GM21526 (cell line): ENCODE measurements at regions not wholly inside any gene's neighbourhood (a gene's known extent, or its start where the extent isn't known, plus 50 kb on each side); places are given as distances from the start of the nearest gene placed in this dataset.
"Not testable (repeated sequence)": the region's sequence is repeated elsewhere in the genome, so short reads cannot be mapped to it uniquely, and the experiment has no call there.

Experiments
- ATAC-seq: cut with Tn5 transposase; IDR thresholded peaks from one replicate; pipeline ENCODE4 v1.9.1; 2021; ENCODE audit warnings: moderate library complexity; ENCODE audit not compliant: unreplicated experiment, low FRiP score

DNA sequence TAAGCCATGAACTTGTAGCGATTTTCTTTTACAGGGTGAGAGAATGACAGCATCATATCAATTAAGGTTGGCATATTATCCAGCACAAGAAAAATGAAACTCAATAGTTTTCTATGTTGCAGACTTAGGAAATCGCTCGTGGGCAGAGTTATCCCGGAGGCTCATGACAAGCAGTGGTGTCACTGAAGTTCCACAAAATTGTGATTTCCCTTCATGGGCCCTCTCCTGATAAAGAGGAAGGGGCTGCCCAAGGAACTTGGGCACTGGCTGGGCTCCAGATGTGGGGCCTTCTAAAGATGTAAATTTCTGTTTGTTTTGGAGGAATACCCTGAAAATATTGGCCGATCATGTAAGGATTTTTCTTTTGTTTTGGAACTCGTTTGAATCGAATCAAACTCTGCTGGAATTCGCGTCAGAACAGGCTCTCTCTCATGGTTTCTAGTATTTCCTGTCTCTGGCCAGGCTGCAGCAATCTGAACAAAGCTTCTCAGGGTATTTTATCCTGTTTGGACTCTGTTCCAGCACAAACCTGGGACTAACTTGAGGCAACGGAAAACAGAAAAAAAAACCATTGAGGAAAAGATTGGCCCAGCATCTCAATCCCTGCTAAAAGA lies 340.6 kb upstream of the NRP1 start:
- ATAC-seq: no peak

DNA sequence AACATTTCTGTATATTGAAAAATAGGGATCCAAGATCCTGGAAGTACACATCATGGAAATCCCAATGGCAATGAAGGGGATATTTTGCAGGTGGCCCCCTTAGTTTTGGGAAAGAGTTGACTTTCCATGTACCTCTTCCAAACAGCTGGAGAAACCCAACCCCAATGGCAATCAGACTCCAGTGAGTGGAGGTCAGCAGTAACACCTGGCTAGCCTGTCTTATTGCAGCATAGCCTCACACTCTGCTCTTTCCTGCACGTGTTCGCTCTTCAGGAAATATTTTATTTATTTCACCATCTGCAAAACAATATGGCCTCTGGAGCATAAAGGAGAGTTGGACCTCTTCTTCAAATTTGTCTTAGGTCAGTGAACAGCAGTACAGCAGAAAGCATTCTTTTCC lies 340.0 kb upstream of the NRP1 start:
- ATAC-seq: no peak

DNA sequence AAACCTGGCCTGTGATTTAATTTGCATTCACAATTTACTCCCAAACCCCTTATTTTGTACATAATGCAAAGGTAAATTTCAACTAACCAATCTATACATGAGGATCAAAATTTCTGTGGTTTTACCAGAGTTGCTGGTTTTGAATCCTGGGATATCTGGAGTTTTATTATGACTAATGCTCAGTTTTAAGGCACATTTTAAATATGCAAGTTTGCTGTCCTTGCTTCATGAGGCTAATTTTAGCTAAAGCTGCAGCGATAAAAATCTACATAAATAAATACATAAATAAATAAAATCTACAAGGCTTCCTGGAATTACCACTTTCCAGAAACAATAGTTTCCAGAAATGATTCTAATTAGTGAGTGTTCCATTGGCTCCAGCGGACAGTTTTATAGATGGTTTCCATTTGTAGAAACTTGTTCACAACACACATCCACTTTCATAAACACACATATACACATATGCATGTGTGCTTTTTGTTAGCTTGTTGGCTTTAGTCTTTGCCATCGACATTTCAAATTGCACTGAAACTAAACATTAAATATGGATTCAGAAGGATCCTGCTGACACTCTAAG lies 339.5 kb upstream of the NRP1 start:
- ATAC-seq: no peak

DNA sequence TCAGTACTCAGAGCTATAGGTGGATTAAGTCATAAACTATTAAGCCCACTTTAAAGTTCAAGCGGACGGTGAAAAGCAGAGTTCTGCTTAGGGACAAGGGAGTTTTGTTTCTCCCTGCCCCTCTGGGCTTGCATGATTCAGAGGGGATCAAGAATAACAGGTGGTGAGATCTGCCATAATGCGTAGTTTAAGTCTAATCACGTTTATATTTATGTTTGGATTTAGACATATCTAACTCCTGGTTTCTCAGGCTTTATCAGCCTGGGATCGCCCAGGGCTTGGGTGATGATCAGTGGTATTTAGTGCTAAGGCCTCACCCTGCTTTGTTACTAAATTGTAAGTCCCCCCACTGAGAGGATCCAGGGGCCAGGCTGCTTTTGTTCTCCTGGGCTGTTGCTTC lies 335.4 kb upstream of the NRP1 start:
- ATAC-seq: no peak

DNA sequence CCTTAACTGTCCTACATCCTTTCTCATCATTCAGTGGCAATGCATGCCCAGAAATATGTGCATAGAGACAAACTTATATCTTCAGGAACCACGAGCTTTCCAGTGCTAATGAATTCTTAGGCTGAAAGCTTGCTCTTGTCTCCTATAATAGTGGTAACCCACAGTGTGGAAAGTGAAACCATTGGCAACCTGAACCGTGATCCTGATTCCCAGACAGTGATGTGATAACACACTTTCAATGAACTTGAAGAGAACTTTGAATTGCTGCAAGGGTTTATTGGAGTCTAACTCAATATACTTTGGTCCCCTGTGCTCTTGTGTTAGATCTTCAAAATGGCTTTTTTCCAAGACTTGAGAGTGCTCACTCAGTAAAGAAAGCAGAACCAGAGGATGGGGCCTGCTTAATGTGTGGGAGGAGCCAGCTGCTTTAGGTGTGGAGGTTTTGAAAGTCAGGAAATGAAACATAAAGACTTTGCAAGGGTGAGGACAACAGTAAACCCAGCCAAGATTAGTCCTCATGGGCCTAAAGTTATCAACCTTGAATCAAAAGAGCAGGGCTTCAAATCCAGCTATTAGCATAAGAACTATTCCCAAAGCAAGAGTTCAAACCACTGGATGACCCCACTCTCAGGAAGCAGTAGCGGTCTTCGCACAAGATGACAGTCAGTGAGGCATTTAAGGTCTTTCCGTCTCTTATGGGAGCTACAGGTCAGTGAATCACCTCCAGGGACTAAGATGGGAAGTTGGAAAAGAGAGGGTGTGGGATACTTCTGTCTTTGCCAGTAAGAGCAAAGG lies 332.4 kb upstream of the NRP1 start:
- no peak for ATAC-seq

DNA sequence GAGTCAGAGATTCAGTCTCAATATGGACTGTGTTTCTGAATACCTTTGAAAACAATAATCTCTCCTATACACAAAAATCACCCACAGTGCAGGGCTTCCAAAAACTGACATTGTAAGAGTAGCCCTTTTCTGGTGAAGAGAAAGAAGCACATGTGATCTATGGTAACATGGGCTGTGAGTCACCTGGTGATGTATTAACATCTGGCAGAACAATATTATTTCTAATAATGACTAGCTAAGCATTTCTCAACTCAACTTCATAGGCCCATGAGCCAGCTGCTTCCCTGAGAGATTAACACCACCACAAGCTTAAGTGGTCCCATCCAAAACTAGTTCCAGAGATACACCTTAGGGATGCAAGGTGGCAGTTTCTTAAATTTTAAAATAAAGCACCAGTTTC lies 331.0 kb upstream of the NRP1 start:
- no peak for ATAC-seq

DNA sequence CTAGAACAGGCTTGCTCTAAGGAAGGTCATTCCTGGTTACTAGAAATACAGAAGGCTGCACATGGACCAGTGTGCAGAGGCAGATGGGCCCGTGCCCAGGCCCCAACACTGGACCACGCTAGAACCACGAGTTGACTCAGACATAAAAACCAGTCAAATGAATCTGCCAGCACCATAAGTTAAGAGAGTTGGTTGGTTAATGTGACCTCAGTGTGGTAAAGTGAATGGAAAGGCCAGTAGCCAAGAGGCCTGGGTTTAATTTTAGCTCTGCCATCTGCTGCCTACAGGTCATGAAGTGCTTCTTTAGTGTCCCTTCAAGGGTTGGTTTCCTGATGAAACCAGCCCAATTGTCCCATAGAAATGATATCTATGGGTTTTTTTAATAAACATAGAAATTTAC lies 329.6 kb upstream of the NRP1 start:
- no peak for ATAC-seq

DNA sequence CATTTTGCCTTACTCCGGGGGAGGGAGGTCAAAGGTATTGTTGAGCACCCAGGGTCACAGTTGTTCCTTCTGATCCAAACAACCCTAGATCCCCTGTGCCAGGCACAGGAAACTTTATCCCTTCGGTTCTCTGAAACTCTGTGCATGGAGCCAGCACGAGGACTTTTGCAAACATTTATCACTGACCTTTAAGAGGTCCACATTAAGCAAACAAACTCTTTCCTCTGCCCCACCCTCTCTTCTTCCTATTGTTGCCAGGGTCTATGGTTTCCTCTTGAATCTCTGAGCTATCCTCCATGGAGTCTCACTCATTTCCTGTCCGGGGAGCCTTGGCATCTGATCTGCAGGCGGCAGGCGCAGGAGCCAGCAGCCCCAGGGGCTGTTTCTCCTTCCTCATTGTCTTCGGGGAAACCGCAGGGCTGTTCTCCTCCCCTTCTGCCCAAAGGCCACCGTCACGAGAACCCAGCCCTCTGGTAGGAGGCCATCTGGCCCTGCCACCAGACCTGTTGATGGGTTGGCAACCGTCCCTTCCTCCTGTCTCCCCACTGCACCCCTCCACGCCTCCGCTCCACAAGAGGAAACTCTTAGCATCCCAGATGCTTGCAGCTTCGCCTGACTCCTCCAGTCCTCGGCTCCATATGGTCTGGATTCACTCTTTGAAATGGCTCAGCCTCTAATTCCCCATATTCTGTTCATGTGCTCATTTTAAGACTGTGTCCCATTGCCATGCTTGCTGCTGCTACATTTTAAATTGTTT lies 327.3 kb upstream of the NRP1 start:
- no peak for ATAC-seq

DNA sequence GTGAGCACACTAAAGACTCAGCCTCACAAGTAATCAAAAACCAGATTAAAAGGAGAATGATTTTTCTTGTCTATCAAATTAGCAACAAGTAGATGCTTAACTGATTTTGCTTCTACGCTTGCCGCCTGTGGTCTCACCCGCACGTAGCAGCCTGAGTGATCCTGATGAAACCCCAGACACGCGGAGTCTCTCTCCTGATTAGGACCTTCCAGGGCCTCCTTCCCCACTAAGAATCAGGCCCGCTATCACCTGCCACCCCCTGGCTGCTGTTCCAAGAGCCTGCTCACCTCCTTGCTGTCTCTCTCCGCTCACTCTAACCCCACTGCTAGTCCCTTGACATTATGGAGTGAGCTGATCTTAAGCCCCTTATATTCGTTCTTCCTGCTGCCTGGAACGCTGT lies 325.9 kb upstream of the NRP1 start:
- no peak for ATAC-seq

DNA sequence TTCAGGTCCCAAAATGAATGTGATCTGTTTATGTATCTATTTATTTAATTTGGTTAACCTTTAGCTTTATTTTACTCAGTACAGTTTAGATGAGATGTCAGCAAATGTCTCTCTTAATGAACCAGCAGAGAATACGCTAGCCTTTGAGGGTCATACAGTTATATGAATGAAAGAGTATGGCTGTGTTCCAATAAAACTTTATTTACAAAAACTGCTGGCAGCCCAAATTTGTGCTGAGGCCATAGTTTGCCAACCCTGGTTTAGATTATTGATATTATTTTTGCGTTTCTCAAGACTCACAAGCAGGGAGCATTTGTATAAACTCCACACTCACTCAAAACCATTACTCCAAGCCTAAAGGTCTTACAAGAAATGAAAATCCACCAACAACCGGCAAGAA lies 323.4 kb upstream of the NRP1 start:
- no peak for ATAC-seq

DNA sequence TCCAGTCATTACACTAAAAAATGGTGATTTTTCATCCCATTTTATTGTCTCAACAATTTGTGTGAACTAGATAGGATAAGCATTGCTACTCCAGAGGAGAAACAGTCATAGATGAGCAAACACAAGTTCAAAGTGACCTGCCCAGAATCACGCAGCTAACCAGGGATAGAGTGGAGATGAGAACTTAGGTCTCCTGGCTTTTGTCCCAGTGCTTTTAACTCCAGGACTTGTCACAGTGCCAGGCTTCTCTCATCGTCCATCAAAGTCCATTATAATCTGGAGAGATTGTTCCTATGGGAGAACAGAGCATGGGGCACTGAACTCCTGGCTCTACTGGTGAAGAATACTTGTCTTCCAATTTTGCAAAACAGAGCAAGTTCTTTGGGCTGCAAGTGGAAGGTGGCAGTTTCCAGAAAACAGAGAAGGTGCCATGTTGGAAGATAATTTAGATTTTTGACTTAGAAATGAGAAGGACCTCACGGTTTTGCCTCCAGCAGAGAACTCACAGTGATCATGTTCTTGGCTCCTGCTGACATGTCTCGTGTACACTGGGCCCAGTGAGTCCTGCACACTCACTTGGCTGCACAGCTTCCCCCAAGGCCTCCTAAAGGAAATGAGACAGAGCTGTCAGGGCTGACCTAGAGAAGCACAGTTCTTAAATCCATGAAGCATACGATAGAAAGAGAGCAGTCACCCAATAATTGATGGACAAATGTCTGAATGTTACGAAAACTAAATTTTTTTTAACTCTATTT lies 322.9 kb upstream of the NRP1 start:
- no peak for ATAC-seq

DNA sequence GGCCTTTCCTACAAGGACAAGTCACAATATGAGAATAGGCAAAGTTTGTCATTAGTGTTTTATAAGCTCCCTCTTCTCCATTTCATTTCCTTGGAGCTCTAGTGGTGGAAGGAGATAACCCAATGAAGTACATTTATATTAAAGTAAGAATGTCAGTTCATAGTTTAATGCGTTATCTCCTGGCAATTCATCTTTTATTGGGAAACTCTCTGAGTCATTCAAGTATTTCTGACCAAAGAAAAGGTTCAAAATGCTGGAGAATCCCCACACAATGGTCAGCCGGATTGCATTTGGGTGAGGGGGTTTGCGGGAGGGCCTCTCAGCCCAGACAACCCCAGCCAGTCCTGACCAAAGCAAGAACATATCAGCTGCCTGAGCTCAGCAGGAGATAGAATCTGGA lies 321.5 kb upstream of the NRP1 start:
- ATAC-seq: no peak

DNA sequence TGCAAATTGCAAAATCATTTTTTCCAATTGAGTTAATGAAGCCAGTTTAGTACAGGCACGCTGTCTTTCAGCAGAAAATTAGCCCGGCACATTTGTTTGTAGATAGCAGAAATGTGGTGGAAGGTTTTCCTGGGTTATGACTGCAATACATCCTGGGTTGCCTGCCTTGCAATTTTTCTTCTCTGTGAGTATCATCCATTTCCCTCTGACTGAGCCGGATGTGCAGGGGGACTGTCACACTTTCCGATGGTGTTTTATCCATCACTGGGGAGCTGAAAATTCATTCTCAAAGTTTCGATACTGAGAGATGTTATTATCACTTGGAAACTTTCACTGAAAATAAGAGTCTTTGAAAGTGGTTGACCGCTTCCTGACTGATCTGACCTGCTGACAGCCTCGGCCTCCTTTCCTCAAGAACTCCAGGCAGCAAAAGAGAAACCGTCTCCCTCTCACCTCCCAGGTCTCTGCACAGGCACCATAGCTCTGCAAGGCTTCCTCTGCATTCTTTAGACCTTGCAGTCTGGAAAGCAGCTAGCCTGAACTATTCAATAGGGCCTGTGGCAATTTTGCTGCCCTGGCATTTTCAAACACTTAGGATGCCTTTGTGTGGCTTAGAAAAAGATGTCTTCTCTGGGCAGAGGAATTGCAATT lies 320.8 kb upstream of the NRP1 start:
- ATAC-seq: no peak

DNA sequence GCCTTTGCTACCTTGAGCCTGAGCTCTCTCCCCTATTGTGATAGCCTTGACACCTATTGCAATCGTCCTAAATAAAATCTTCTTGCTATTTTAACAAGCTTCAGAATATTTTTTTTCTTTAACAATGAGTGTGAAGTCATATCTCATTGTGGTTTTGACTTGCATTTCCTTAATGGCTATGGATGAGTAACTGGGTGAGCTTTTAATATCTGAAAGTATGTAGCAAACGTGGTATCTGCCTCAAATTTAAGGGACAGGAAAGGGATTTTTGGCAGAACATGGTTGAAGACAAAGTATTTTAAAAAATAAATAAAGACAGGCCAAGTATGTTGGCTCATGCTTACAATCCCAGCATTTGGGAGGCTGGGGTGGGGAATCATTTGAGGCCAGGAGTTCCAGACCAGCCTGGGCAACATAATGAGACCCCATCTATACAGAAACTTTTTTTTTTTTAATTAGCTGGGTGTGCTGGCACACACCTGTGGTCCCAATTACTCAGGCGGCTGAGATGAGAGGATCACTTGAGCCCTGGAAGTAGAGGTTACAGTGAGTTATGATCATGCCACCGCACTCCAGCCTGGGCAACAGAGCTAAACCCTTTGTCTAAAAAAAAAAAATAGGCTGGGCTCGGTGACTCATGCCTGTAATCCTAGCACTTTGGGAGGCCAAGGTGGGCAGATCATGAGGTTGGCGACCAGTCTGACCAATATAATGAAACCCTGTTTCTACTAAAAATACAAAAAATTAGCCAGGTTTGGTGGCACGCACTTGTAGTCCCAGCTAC lies 319.3 kb upstream of the NRP1 start:
- ATAC-seq: no peak

DNA sequence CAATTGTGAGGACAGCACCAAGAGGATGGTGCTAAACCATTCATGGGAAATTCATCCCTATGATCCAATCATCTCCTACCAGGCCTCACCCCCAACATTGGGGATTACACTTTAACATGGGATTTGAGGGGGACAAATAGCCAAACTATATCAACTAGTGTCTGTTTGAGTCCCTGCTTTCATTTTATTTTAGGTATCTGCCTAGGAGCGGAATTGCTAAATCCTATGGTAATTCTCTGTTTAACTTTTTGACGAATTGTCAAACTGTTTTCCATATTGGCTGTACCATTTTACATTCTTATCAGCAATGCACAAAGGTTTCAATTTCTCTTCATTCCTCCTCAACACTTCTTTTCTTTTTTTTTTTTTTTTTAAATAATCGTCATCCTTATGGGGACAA lies 318.4 kb upstream of the NRP1 start:
- no peak for ATAC-seq

DNA sequence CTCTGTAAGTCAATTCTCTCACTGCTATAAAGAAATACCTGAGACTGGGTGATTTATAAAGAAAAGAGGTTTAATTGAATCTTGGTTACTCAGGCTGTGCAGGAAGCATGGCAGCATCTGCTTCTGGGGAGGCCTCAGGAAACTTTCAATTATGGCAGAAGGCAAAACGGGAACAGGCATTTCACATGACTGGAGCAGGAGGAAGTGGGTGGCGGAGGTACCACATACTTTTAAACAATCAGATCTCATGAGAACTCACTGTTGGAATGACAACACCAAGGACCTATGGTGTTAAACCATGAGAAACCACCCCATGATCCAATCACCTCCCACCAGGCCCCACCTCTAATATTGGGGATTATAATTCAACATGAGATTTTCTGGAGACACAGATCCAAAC lies 315.7 kb upstream of the NRP1 start:
- not testable (repeated sequence) for ATAC-seq

DNA sequence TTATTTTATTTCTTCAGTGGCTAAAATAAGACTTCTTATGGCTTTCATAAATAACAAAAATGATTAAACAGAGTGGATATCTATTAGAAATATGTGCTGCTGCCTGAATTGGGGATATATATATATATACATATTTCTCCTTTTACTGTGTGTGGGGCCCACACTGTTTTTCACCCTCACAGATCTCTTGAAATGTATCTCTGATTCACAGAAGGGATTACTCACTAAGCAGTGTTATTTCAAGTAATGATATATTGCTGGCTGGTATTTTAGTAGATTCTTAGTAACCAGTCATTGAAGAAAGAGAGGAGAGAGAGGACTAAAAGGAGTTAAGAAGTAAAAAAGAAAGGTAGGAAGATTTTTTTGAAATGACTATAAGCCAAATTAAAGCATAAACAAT lies 308.6 kb upstream of the NRP1 start:
- no peak for ATAC-seq

DNA sequence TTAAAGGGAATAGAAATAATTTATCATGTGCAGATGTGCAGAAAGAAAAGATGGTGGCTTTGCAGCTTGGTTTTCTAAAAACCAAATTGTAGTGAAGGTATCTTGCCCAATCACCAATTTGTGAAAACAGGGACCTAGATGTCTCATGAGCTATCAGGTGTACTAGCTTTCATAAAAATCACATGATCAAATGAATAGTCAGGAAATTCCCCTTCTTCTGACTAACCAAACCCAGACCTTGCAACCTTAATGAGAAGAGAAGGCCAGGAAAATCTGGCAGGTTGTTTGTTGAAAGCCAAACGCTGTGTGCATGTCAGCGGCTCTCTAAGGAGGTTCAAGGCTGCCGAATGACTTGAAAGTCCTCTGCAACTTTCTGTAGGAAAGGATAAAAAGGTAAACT lies 304.4 kb upstream of the NRP1 start:
- no peak for ATAC-seq

DNA sequence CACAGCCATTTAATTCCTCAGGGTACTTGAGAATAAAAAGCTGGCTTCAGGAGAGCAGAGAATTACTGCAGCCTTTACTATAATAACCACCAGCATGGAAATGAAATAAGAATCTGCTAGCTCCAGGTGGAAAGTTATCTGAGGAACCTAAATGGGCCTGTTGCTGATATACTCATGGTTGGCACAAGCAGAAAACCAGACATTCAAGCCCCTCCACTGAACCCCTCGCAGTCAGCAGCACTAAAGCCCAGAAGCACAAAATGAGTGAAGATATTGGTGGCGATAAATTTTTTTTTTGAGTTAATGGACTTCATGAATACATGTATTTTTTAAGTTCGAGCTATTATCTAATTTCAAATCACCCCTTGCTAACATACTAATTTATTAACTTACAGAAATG lies 303.9 kb upstream of the NRP1 start:
- ATAC-seq: no peak
